ENCODE measurements at regions not wholly inside any gene's neighbourhood (a gene's known extent, or its start where the extent isn't known, plus 50 kb on each side); places are given as distances from the start of the nearest gene placed in this dataset.

GRCh38 chr9:89745601-89746376 is 141.0 kb downstream of the GADD45G start:
- no peak for TF ChIP-seq CTCF (IDR thresholded peaks at IDR 0.05)
- no peak for TF ChIP-seq POLR2A (IDR thresholded peaks at IDR 0.05)
